Endothelial cell of hepatic sinusoid (primary cell): ENCODE measurements at regions not wholly inside any gene's neighbourhood (a gene's known extent, or its start where the extent isn't known, plus 50 kb on each side); places are given as distances from the start of the nearest gene placed in this dataset.
"Not testable (repeated sequence)": the region's sequence is repeated elsewhere in the genome, so short reads cannot be mapped to it uniquely, and the experiment has no call there.

Source experiments
- in situ Hi-C: cut with HindIII; loops from 2 replicates; pipeline ENCODE4 v1.10.0; 2017; ENCODE audit warnings: low sequenced_read_pairs

DNA sequence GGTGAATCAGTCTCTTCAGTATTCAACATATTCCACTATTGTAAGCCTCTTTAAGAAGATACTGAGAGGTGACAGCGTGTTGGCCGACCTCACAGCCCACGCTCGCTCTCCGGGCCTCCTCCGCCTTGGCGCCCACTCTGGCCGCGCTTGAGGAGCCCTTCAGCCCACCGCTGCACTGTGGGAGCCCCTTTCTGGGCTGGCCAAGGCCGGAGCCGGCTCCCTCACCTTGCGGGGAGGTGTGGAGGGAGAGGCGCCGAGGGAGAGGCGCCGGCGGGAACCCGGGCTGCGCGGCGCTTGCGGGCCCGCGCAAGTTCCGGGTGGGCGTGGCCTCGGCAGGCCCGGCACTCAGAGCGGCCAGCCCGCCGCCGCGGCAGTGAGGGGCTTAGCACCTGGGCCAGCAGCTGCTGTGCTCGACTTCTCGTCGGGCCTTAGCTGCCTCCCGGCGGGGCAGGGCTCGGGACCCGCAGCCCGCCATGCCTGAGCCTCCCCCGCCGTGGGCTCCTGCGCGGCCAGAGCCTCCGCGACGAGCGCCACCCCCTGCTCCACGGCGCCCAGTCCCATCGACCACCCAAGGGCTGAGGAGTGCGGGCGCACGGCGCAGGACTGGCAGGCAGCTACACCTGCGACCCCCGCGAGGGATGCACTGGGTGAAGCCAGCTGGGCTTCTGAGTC lies 306.4 kb downstream of the SEMA3D start:
- in situ Hi-C loops: not testable (repeated sequence)

DNA sequence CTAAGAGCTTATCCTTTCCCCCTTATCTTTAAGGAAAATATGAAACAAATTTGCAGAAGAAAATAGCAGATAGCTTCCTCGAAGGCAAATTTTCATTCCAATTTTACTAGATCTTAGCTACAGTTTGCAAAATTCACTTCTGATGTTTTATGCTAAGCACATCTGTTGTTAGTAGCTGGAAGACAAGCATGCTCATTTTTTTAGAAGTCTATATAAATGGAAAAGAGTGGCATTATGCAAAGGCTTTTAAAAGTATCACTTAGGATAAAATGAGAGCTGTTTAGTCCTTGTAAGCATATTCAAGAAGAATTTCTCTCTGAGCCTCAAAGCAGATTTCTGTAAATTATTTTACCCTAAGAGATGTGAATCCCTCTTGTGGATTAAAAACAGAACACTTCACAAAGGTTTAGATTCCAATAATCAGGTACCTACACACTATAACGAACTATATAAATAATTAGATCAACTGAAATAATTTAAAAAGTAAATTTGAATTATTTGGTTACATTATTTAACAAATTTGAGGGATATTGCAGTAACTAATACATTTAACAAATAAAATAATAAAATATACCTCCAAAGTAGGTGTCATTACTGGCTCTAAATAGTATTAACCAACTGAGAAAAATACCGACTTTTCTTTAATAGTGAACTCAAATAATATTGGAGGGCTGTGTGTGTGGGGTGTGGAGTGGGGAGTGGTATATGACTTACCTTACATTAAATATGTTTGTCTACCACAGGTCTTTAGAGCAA lies 307.1 kb downstream of the SEMA3D start:
- in situ Hi-C loops: no loop called here

DNA sequence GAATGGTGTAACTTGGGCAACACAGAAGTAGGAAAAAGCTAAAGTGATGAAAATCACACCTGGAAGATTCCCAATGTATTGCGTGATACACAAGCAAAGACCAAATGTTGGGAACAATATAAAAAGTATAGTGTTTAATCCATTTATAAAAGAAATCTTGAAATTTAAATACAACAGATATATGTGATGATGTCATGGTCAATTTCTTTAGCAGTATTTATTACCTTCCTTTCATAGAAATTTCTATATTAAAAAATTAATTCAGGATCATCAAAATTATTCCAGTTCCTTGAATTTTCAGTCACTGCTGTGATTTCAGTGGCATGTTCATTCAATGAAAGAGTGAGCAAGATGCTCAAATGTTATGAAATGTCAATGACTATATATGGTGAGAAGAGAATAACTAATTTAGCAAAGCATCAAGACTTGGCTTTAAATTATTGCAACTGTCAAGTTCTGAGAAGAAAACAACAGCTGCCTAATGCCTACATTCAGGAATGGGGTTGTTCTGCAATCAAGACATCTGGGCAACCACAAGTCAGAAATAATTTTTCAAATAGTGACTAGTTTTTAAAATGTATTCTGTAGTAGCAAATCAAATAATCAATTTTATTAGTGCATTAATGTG lies 308.8 kb downstream of the SEMA3D start:
- in situ Hi-C loops: no loop called here

DNA sequence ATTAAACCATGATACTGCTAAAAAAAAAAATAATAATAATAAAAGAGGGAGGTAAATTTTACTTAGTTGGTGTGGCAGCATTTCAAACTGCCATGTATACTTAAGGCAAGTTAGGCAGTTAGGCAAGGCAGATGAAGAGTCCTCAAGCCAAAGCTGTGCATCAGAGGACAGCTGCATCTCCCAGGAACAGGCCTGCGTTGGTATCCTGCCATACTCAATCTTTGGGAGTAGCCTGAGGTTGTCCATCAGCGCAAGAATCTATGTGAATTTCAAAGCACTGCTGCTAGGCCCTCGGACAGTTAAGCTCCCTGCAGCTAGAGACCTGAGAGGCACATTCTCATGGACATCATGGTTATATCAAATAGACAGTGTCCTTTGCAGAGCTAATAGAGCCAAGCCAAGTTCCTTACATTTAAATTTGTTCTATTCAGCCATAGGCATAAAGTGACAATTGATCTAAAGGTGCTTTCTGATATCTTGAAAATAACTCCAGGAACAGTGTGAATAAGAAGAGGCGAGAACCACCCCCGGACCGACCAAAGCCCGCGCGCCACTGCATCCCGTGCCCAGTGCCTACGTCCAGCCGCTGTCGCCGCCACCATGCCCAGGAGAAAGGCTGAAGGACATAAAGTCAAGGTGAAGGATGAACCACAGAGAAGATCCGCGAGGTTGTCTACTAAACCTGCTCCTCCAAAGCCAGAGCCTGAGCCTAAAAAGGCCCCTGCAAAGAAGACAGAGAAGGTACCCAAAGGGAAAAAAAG lies 310.6 kb downstream of the SEMA3D start:
- in situ Hi-C loops: no loop called here

DNA sequence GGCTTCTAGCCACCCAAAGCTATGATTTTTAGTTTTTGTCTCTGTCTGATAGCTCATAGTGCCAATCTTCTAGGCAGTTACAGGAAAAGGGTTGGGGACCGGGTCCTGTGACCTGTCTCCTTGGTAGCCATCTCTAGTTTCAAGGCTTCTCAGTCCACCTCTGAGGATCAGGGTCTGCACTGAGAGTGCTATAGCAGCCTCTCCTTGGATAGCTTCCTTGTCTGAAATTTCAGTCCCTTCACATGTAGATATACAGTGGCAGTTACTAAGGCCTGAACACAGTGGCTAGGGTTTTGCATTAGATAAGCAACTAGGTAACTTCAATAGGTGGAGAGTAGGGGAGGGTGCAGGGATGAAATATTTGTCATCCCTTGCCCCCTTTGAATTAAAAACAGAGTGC lies 321.3 kb downstream of the SEMA3D start:
- in situ Hi-C loops: no loop called here

DNA sequence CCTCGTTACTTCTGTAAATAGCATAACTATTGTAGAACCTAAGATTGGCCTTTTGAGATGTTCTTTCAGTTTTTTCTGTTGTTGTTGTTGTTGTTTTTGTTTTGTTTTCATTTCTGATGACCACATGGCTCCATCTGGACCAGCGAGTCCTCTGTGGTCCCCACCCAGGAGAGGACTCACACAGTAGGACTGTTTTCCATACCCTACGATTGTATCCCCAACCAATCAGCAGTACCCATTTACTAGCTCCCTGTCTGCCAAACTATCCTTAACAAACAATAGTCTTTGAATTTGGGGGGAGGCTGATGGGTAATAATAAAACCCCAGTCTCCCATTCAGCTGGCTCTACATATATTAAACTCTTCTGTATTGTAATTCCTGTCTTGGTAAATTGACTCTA lies 329.5 kb downstream of the SEMA3D start:
- in situ Hi-C loops: no loop called here

DNA sequence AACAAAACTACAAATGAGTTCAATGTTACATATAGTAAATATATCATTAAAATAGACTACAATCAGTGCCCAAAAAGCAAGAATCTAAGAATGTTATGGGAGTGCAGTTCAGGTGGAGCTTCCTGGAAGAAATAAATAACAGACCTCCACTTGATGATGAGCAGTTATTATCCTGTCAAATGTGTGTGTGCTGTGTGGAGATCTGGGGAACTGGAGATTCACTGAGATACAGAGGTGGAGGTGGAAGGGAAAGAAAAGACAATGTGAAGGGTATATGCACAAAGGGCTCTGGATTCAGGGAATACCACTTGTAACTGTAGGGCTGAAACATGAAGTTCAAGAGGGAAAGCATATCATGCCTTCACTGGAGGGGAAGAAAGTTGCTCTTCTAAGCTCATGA lies 331.1 kb downstream of the SEMA3D start:
- in situ Hi-C loops: no loop called here

DNA sequence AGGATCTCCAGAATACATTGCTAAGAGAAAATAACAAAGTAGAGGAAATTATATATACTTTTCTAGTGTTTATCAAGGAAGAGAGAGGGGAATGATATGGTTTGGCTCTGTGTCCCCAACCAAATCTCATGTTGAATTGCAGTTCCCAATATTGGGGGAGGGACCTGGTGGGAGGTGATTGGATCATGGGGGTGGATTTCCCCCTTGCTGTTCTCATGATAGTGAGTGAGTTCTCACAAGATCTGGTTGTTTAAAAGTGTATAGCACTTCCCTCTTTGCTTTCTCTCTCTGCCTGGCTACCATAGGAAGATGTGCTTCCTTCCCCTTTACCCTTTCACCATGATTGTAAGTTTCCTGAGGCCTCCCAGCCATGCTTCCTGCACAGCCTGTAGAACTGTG lies 337.9 kb downstream of the SEMA3D start:
- in situ Hi-C loops: not testable (repeated sequence)

DNA sequence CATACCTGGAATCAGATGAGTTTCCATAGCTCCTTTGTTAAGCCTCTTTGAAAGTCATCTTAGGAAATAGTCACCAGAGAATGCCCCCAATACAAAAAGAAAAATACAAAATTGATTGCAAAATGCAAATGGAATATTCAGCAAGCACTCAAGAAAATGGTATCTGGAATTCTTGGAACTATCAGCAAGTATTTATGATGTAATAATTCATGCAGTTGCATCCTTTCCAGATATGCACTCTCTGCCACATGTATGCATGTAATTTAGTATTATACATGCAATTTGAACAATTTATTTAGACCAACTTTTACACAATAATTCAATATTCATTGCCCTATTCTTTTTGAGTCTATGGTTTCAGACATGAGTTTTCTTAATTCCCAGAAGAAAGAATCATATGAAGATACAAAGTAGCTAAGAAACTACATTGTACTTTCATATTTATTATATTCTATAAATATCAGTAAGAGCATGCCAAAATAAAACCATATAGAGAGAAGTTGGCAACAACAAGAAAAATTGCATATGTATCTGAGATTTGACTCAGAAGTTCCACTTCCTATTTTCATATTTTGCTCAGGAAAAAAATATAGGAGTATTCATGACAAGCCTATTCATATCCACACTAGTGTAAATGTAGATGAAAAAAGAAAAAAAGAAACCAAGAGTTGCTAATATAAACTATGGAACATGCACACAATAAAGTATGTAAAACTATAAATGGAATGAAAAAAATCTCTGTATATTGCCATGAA lies 338.5 kb downstream of the SEMA3D start:
- in situ Hi-C loops: no loop called here

DNA sequence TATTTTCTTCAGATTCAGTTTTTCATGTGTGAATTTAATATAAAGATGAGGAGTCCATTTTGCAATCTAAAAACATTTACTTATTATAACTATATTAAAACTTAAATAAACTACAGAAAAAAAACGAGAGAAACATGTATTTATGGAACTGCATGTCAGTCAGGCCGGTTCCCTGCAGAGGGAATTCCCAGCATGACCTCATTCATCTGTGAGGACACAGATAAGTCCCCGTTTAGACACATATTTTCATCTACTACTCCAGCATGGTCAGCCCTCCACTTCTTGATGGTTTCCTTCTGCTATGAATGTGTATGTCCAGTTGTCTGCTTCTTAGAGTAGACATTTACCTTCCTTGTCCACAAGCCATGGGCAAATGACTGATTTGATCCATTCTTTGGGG lies 339.1 kb downstream of the SEMA3D start:
- in situ Hi-C loops: no loop called here

DNA sequence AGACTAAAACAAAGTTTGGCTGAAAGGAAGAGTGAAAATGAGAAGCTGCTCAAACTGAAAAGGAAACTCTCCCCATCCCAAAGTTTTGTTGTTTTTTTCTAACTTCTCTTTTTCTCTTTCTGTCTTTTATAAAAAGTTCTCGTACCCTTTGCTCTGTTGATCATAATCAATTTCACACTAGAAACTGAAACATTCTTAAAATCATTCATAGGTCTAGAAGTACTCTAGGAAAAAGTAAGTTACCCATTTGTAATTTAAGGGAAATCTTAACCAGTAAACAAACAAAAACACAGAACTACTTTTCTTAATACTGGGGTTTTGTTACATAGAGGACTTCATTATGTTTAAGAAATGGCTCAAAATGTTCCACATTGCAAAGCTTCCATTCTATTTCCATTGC lies 339.8 kb downstream of the SEMA3D start:
- in situ Hi-C loops: no loop called here

DNA sequence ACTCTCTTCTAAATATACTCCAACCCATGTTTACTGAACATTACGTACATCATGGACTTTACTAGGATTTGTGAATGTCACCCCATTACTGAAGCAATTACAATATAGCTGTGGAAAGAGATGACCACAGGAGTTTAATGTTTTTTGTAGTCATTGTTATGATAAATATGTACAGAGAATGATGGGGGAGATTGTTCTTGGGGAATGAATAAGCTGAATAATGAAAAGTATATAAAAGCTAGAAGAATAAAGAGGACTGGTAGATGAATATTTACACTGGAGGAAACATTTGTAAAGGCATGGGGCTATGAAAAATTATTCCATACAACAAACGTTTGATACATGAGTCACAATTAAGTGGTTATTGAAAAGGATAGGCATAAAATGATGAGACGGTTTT lies 340.9 kb downstream of the SEMA3D start:
- in situ Hi-C loops: no loop called here

DNA sequence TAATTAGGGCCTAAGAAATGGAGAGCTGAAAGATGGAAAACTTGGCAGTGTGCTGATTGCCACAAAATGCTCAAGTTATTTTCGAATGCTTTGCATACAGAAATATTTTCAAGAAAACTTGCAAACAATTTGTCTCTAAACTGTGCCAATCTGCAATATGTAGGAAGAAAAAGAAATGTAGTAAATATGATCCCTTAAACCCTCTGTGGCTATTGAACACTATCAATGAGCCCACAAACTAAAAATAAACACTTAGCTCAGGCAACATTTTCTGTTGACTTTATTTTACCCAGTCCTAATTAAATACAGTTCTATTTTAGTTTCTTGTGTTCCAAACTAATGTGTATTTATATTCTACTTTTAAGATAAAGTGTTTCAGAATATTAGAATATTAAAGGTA lies 342.1 kb downstream of the SEMA3D start:
- in situ Hi-C loops: no loop called here

DNA sequence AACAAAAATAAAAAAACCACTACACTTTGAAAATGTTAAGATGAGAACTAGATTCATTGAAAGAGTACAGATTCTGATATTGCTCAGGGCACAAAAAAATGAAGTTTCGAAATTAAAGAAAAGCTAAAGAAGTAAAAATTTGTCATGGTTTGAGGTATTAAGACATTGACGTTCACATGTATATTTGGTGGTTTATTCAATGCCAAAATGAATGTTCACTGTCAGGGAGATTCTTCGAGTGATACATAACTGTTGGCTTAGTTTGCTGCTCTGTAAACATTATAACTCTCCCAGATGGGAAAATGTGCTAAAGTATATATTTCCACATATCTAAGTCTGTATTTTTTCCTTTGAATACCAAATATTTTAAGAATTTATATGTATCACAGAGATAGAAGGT lies 345.0 kb downstream of the SEMA3D start:
- in situ Hi-C loops: no loop called here

DNA sequence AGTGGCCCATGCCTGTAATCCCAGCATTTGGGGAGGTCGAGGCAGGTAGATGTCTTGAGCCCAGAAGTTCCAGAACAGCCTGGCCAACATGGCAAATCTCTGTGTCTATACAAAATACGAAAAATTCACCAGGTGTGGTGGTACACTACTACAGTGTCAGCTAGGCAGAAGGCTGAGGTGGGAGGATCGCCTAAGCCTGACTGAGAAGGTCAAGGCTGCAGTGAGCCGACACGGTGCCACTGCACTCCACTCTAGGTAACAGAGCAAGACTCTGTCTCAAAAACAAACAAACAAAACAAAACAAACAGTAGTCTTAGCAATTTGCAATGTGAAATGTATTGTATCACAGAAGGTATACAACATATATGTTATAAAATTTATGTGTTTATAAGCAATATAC lies 348.0 kb downstream of the SEMA3D start:
- in situ Hi-C loops: no loop called here

DNA sequence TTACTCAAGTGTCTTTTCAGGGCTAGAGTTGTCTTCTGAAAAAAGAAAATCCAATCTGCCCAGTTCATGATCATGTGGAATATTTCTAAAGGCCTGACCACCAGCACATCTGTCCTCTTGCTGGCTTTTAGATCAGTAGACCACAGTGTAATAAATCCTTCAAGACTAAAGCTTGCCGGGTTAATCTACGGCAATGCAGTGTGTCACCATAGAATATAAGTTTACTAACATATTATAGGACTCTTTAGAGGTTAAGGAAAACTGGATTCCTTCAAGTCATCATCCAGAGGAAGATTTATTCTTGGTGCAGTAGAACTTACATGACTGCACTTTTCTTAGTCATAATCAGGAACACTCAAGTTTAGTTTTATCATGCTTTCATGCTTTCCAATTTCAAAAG lies 349.5 kb downstream of the SEMA3D start:
- in situ Hi-C loops: no loop called here

DNA sequence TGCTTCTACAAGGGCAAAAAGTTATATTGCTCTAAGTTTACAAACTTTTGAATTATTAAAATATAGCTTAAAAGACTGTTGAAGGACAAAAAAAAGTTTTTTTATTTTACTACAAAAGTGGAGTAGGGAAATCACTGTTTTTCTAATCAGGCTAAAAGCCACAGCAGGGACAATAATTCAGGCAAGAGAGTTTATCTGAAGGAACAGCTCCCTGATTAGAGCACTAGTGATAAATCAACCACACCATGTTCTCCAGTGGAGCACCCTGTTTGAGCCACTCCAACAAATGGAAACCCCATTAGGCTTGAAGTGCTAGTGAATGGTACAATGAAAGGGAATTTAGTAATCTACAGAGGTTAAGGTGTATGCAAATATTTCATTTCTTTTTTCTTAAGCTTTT lies 357.1 kb downstream of the SEMA3D start:
- in situ Hi-C loops: no loop called here

DNA sequence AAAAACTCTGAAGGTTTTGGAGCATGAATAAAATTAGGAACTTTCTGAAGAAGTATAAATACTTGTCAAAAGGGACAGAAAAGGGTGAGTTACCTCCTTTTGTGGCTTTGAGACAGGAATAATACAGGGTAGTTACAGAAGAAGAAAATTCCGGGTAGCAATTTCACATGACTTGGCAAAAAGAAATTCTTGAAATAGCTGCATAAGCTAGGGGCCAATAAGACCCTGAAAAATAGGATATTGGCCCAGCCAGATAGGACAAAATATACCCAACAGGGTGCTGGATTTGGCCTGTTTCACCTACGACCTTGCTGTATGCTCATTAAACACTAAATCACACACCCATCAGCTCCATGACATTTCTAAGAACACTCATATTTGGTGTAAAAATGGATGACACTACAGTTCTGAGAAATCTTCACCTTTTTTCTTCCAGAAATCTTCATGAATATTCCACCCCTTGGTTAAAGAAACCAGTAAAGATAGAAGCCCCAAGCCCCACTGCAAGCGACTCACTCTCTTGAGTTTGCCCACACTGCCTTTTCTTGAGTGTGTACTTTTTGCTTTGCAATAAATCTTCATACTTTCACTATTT lies 362.7 kb downstream of the SEMA3D start:
- in situ Hi-C loops: no loop called here

DNA sequence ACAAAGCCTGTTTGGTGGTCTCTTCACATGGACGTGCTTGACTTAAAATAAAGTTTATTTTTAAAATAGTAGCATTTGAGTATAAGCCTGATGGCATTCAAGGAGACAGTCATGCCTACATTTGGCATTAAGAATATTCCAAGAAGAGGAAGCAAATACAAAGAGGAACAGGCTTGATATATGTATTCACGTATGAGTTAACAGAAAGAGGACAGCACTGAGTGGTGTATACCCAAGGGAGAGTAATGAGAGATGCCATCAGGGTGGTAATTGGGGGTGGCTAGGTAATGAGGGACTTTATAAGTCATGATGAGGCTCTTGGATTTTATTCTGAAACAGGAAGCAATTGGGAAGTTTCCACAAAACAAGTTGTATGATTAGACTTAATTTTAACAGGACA lies 363.3 kb downstream of the SEMA3D start:
- in situ Hi-C loops: no loop called here

DNA sequence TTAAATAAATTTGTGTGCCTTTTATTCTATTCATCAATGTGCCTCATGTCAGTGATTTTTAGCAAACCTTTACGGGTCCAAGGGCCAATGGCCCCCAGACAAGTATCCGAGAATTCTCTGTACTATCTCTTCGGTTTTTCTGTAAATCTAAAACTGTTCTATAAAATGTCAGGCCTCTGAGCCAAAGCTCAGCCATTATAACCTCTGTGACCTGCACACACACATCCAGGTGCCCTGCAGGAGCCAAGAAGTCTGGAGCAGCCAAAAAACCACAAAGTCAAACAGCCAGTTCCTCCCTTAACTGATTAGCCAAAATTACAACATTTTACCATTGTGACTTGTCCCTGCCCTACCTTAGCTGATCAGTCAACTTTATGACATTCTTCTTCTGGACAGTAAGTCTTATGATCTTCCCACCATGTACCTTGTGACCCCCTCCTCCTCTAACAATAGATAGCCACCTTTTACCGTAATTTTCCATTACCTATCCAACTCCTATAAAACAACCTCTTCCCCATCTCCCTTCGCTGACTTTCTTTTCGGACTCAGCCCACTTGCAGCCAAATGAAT lies 363.8 kb downstream of the SEMA3D start:
- in situ Hi-C loops: no loop called here
